Loucy (cell line): ENCODE measurements at regions not wholly inside any gene's neighbourhood (a gene's known extent, or its start where the extent isn't known, plus 50 kb on each side); places are given as distances from the start of the nearest gene placed in this dataset.

Experiments used
- CTCF ChIP-seq: fragments of 200-600 bp; sonication (generic); conservative IDR thresholded peaks from 2 replicates; pipeline ENCODE4 v1.5.1; 2014; ENCODE audit warnings: mild to moderate bottlenecking, antibody characterized with exemption, low read length
- EZH2phosphoT487 ChIP-seq: fragments of 200-600 bp; IDR thresholded peaks from 2 replicates; pipeline ENCODE4 v1.6.1; 2018; ENCODE audit warnings: antibody characterized with exemption, mild to moderate bottlenecking, moderate library complexity, borderline replicate concordance

GRCh38 chr6:27834384-27834783 lies 77.8 kb downstream of the OR2B2 start:
- no peak for TF ChIP-seq CTCF
- TF ChIP-seq EZH2phosphoT487: no peak
